HS-27A (cell line): ENCODE measurements at regions not wholly inside any gene's neighbourhood (a gene's known extent, or its start where the extent isn't known, plus 50 kb on each side); places are given as distances from the start of the nearest gene placed in this dataset.

ENCODE experiments used
- DNase-seq: peaks from one replicate; pipeline ENCODE4 v3.0.0-alpha.2; 2012; ENCODE audit warnings: low read depth, missing footprints

DNA sequence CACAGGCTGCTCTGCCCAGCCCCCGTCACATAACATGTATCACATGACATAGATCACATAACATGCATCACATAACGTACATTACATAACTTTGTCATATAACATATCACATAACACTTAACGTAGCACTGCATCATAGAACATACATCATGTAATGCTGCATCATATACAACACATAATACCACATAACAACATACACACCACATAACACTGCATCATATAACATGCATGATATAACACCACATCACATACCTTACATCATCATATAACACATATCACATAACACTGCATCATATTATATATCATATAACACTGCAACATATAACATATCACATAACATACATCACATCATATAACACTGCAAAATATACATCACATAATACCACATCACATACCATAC, 83.8 kb downstream of the AXIN2 start:
- DNase-seq, result no peak

DNA sequence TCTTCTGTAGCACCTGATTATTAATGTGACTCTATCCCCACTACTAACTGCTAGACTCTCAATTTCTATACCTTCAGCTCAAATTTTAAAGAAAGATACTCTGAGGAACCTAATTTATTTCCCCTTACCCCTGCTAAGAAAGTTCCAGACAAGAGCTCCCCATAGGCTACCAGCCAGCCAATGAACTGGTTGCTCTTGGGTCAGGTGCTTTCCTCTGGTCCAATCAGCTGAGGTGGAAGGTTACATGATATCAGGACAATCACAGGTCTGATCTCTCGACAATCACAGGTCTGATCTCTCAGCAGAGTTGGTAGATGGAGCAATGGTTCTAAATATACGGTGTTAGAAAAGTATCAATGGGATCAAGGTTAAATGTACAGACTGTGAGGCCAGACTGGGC, 86.8 kb downstream of the AXIN2 start:
- DNase-seq, result no peak

DNA sequence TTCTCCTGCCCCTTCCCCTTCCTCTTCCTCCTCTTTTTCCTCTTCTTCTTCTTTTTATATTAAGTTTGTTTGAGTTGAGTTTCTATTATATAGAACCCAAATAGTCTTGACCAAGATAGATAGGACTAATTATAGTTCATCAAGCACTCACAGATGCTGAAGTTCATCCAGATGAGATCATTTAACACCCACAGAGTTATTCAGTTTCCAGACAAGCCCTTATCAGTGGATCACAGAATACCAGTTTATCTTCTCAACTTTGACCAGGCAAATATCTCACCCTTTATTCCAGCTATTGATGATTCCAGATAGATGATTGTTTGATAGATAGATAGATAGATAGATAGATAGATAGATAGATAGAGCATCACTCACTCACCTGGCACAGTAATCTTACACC, 87.5 kb downstream of the AXIN2 start:
- no peak for DNase-seq

DNA sequence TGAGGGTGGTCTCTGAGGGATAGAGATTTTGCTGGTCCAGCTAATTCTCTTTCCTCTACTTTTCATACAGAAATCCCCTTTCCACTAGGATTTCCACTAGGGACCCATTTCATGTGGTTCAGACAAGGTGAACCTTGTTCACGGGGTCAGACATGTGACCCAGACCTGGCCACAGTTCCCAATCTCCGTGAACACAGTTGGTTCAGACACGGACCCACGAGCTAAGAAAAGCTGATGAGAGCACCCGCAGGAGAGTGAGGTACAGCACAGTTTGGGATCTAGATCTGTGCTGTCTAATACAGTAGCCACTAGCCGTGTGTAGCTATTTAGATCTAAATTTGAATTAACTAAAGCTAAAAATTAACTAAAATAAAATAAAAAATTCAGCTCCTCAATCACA, 88.1 kb downstream of the AXIN2 start:
- no peak for DNase-seq

DNA sequence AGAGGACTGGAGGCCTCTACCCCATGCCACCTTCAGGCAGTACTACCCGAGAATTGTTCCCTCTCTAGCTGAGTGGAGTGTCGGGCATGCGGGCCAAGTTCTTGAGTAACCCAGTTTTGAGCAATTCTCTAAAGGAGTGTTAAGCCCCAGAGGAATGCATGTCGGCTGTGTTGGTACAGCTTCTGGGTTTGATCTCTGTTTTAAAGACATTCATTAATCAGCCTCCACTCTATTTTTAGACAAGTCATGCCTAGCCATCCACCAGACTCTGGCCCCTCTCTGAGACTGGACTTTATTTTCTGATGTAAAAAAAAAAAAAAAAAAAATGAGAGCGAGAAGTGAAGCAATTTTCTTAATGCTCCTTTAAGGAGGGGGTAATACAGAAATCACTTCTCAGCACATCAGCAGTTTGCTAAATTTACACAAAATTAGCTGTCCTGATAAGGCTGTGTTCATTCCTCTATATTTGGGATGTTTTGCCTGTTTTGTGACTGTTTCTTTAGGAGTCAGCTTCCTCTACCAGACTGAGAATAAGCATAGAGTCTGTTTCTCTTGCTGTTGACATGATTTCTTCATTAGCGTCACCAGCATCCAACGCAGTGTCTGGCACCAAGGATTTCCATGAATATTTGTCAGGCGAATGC, 88.7 kb downstream of the AXIN2 start:
- DNase-seq, result no peak

DNA sequence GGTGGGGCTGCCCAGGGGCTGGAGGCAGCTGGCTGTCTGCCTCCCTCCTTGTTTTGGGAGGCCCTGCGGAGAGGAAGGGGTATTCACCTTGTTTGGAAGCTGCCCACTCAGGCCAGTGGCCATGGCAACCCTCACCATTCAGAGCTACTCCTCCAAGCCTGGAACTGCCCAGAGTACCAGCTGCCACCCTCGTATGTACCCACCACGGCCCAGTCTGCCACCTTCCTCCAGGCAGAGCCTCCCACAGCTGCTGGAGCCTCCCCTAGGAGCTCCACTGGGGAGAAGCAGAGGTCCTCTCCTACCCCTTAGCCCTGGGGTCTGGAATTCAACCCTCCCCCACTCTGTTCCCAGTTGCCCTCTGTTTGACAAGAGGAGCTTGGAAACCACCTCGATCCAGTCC, 90.7 kb downstream of the AXIN2 start:
- no peak for DNase-seq

DNA sequence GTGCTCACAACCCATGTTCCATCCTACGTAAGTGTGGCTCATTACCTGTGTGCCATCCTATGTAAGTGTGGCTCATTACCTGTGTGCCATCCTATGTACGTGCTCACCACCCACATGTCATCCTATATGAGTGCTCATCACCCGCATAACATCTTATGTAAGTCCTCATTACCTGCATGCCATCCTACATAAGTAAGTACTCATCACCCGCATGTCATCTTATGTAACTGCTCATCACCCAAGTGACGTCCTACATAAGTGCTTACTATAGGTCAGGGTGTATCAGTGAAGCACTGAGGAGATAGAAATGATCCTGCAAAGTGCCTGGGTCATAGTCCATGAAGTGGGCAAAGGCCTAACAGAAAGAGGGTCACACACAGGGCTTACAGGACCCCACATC, 93.1 kb downstream of the AXIN2 start:
- DNase-seq, result no peak

DNA sequence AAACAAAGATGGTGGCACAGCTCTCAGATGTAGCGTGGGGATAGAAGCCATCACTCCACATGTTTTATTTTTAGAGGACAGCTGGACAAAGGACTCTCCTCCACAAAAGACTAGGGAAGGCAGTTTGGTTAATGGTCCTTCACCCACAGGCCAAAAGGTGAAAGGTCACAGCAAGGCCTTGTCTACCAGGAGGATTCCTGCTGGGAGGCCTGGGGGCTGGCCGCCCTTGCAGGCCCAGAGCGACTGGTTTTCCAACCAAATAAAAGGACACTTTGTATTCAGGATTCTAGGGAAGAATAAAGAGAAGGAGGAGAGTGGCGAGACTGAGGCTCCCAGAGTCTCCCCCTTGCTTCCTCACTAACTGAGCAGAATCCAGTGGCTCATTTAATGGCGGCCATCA, 94.3 kb downstream of the AXIN2 start:
- DNase-seq, result no peak

DNA sequence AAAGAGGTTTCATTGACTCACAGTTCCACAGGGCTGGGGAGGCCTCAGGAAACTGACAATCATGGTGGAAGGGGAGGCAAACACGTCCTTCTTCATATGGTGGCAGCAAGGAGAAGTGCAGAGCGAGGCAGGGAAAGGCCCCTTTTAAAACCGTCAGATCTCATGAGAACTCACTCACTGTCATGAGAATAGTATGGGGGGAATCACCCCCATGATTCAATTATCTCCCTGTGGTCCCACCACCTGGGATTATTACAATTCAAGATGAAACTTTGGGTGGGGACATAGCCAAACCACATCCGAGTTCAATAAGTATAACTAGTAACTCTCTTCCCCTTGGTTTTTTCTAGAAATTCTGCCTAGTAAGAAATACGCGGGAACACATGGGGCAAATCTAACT, 94.9 kb downstream of the AXIN2 start:
- no peak for DNase-seq

DNA sequence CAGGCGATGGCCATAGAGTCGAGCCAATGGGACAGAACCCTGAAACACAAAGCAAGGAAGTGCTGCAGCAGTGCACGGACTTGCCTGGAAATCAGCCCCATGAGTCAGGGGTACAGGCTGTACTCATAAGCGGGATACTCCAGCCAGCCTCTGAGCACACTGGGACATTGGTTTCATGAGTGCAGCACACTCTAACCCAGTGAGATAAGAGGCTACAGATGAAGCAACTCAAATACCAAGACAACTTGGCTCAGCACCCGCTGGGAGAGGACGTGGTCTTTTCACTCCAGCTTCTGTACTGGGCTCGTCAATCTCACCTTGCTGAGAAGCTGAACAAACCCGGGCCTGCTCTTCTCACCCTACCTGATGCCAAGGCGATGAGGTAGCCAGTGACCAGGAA, 98.2 kb downstream of the AXIN2 start:
- DNase-seq, result no peak

DNA sequence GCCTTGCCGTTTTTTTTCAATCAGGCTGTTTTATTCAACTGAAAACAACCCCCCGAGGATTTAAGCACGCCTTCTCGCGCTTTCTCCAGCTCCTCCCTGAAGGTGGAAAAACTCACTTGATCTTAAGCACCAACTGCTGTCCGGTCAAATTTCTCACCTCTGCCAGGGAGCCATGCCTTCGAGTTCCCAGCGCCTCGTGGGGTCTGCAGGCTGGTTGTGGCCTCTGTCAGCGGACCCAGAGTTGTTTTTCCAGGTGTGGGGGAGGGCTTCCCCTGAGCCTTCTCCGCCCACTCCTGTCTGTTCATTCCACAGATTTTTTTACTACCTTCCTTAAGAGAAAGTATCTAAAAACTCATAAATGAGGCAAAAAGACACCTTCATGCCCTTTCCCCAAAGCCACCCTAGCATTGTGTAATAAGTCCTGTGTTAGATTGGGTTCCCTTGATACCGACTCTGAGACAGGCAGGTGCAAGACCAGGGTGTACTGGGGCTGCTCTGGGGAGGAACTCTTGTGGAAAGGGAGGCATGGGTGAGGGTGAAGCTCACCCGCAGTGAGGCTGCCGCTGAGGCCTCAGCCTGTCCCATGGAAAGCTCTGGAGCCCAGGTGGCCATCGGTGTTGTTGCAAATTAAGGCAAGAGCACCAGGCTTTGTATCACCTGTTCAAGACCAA, 101.6 kb downstream of the AXIN2 start:
- no peak for DNase-seq

DNA sequence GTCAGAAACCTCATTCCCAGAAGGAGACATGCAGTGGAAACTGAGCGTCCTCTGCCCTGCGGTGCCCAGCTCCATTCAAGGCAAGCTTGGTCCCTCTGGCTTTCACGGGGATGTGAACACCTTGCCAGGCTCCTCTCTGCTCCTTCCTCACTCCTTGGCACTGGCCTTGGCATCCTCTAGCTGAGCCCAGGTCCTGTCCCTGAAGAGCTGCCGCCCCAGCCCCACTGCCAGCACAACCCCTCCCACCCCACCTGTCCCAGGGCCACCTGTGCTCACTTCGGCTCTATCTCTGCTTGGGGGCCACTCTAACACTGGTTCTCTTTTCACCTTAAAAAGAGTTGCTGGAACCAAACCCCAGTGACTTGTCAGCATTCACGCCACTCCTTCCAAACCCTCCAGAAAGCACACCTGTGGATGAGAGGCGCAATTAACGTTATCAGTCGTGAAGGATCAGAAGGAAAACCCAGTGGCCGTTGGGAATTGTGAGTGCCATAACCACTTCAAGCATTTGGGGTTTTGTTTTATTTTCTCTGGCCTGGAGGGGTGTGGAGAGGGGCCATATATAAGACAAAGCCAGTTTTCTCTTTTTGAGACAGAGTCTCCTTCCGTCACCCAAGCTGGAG, 103.7 kb downstream of the AXIN2 start:
- DNase-seq, result no peak

DNA sequence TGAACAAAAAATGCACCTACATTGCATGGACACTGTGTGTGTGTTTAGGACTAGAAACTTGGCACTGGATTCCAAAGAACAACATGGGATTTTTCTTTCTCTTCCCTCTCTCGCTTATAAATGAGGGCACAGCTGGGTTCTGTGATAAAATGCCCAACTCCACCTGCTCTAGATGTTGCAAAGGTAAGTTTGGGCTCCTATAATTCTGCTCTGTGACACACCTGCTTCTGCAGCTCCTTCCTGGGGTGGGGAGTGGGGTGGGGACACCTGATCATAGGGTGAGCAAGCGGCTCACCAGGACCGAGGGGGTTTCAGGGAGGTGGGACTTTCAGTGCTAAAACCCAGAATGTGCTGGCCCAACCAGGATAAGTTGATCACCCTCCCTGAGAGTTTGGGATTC, 104.3 kb downstream of the AXIN2 start:
- no peak for DNase-seq

DNA sequence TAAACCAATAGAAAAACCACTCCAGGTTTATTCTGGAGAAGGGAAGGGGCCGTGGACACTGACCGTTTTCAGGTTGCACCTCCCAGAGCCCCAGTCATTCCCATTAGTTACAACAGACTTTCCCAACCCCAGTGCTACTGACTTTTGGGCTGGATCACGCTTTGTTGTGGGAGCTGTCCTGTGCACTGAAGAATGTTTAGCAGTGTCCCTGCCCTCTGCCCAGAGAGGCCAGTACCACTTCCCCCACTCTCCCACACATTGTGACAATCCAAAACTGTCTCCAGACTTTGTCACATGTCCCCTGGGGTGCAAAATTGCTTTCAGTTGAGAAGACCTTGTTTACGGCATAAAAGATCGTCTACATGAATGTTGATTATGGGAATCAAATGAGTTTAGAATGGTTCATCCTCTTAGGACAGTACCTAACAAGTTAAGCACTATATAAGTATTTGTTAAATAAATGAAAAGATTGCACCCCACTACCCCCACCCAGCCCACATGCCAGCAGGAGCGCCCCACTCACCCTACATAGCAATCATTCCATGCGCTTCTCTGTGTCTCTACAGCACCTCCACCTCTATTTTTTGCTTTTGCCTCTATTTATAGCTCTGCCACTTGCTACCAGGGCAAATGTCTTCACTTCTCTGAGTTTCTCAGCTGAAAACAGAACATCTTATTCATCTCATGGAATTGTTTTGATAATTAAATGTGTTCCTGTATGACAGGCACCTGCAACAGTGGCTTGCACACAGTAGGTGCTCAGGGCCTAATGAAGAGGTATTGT, 104.9 kb downstream of the AXIN2 start:
- no peak for DNase-seq

DNA sequence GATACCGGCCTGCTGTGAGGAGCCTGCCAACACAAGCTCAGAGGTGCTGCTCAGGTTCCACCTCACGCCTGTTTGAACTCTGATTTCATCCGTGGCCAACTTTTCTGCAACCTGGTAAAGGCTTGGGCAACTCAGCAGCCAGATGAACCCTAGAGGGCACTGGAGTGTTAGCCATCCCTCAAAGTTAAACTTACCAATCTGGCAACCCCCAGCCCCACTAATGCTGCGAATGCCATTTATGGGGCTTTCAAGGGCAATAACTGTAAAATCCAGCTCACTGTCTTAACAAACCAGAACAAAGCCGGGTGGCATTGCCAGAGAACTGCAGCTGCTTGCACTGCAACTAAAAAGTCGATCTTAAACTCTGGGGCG, 105.5 kb downstream of the AXIN2 start:
- no peak for DNase-seq

DNA sequence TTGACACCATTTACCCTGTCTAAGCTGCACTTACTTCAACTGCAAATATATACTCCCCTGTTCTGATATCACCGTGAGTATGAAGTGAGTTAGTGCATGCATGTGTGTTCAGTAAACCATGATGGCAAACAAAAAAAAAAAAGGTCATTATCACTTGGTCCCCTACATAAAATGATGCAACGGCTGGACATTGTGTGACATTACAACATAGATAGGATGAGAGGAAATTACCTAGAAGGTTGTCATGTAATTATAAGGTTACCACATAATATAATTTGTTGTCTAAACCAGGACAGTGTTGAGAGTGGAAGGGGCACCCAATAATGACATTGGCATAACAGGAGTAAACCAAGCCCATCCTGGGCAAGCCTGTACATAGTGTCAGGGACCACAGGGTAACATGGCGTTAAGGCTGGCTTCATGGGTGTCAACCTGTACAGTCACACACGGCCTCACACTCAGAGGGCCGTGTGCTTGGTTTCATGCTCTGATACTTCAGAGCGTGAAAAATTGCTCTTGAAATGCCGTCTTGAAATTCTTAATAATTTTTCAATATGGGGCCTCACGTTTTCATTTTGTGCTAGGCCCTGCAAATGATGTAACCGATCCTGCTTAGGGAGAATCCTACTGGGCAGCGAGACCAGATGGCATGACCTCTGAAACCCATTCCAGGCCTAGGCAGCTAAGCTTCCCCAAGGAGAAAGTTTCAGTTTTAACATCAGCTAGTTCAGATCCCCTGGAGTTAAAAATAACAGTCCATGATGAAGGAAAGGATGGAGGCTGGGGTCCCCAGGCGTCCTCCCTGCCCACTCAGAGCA, 106.1 kb downstream of the AXIN2 start:
- no peak for DNase-seq

DNA sequence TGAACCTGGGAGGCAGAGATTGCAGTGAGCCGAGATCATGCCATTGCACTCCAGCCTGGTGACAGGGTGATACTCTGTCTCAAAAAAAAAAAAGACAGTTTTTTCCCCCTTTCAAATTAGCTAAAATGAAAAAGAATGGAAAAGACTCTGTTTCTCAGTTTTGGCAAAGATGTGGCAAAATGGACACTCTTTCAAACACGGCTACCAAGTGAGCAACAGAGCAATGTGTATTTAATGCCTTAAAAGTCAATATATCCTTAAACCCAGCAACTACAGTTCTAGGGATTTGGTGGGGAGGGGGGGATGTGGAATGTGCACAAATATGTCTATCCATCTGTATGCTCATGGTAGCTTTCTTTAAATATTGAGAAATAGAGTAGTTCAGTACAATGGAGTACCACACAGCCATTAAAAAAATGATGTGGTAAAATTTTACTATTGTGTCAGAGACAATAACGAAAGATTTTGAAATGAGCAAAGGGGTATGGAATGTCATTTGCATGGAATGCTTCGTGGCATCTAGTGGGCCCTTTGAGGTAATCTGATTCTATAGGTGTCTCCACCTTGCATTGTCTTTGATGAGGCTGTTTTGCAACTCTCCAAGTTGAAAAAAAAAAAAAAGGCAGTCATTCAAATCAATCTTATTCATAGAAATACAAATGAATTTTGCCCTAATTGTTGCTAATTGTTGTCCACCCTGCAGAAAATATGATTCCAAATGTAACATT, 108.1 kb downstream of the AXIN2 start:
- no peak for DNase-seq

DNA sequence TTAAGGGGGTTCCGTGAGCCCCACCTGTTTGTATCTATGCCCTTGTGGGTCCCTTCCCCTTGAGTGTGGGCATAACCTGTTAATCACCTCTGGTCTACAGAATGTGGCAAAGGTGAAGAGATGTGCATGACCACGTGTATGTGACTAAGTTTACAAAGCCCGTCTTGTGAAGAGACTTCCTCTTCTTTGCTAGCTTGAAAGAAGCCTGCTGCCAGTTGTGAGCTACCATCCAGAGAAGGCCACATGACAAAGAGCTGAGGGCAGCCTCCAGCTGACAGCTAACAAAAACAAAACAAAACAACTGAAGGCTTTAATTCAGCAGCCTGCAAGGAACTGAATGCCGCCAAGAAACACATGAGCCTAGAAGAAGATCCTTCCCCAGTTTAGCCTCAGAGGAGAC, 112.0 kb downstream of the AXIN2 start:
- DNase-seq, result no peak

DNA sequence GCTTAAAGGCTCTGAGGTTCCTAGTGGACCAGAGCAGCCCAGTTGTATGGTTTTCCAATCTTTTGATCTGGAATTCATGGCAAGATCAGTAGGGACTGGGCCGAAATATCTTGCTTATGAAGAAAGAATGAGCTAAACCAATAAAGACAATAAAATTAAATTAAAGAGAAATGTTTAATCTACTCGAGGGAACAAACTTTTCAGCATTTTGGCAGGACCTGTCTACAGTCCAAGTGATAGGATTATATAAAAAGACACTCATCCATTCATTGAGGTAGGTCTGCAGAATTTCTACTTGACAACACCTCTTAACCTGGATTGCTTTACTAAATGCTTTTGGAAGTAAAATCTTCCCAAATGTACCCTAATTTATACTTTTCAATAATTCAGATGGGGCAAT, 113.6 kb downstream of the AXIN2 start:
- no peak for DNase-seq

DNA sequence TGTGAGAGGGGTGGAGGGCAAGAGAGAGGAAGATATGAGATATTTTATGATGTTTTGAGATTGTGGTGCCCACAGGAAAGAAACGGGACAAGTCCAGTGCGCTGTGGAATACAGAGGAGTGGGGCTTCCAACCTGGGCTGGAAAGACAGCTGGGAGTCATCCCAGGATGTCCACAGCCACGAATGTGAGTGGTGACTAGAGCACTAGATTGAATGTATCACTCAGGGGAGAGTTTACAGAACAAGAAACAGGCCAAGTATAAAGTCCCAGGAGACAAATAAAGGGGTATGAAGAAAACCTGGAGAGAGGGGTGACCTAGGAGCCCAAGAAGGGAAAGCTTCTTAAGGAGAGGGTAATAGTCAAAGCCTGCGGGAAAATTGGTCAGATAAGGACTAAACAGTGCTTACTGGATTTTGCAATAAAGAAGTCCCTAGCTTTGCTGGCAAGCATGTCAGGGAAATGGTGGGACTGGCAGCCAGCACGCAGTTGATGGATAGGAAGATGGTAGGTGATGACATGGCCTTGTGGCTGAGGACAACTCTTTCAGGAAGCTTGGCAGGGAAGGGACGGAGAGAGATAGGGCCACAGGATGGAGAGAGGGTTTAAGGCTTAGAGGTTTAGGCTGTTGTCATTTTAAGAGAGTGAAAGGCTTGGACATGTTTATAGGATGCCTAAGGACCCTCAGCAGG, 114.5 kb downstream of the AXIN2 start:
- no peak for DNase-seq

DNA sequence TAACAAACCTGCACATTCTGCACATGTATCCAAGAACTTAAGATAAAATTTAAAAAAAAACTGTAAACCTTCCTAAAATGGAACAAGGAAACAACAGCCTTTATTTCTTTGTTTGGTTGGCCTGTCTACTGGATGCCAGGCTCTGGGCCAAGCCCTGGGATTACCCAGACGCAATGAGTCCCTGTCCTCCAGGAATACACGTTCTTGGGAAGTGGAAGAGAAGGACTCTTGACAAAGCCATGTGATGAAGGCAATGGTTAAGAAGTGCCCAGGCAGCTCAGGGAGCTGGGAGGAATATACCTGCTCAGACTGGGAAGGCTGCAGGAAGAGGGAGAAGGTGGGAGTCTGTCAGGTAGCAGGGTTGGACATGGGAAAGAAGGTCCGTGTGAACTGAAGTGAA, 115.4 kb downstream of the AXIN2 start:
- no peak for DNase-seq
